ENCODE measurements at regions not wholly inside any gene's neighbourhood (a gene's known extent, or its start where the extent isn't known, plus 50 kb on each side); places are given as distances from the start of the nearest gene placed in this dataset.

GRCh38 chr5:89281766-89282553 lies 399.0 kb upstream of the MEF2C start:
- DNase-seq: no peak

- no peak for DNase-seq
Measured at GRCh38 chr5:89281211-89281610, 398.2 kb upstream of the MEF2C start.

GRCh38 chr5:89280103-89281037 lies 397.4 kb upstream of the MEF2C start:
- no peak for DNase-seq

- DNase-seq: no peak
Measured at GRCh38 chr5:89279391-89280036, 396.5 kb upstream of the MEF2C start.

GRCh38 chr5:89277816-89278215 lies 394.8 kb upstream of the MEF2C start:
- no peak for DNase-seq

- DNase-seq: no peak
Measured at GRCh38 chr5:89276566-89277305, 393.8 kb upstream of the MEF2C start.

GRCh38 chr5:89275066-89275855 lies 392.3 kb upstream of the MEF2C start:
- no peak for DNase-seq

- DNase-seq: no peak
Measured at GRCh38 chr5:89273289-89273688, 390.3 kb upstream of the MEF2C start.

GRCh38 chr5:89270901-89271300 lies 387.9 kb upstream of the MEF2C start:
- DNase-seq: no peak

GRCh38 chr5:89269721-89270120 lies 386.7 kb upstream of the MEF2C start:
- DNase-seq: no peak

GRCh38 chr5:89268460-89268859 lies 385.5 kb upstream of the MEF2C start:
- DNase-seq: no peak

GRCh38 chr5:89267788-89268187 lies 384.8 kb upstream of the MEF2C start:
- no peak for DNase-seq

- no peak for DNase-seq
Measured at GRCh38 chr5:89265511-89266179, 382.7 kb upstream of the MEF2C start.

GRCh38 chr5:89263846-89264245 lies 380.9 kb upstream of the MEF2C start:
- DNase-seq: no peak

- DNase-seq: no peak
Measured at GRCh38 chr5:89262030-89262429, 379.0 kb upstream of the MEF2C start.

- DNase-seq: no peak
Measured at GRCh38 chr5:89260254-89260653, 377.3 kb upstream of the MEF2C start.

- DNase-seq: no peak
Measured at GRCh38 chr5:89255845-89256463, 373.0 kb upstream of the MEF2C start.

GRCh38 chr5:89253666-89254352 lies 370.8 kb upstream of the MEF2C start:
- DNase-seq: no peak

- no peak for DNase-seq
Measured at GRCh38 chr5:89246864-89247263, 363.9 kb upstream of the MEF2C start.

GRCh38 chr5:89246252-89246651 lies 363.3 kb upstream of the MEF2C start:
- no peak for DNase-seq
